ENCODE measurements at regions not wholly inside any gene's neighbourhood (a gene's known extent, or its start where the extent isn't known, plus 50 kb on each side); places are given as distances from the start of the nearest gene placed in this dataset.

GRCh38 chr6:144641286-144641685 lies 356.2 kb downstream of the UTRN start:
- TF ChIP-seq CTCF (IDR thresholded peaks at IDR 0.05): no peak
- no peak for TF ChIP-seq EZH2 (IDR thresholded peaks at IDR 0.05; ENCODE audit: borderline replicate concordance, insufficient read depth, low read depth, low read length, poor library complexity, severe bottlenecking)
